H9 (cell line): ENCODE measurements at regions not wholly inside any gene's neighbourhood (a gene's known extent, or its start where the extent isn't known, plus 50 kb on each side); places are given as distances from the start of the nearest gene placed in this dataset.

Experiments
- DNase-seq: peaks from one replicate; pipeline ENCODE4 v3.0.0-alpha.2; 2017
- H2AFZ ChIP-seq: one replicate; pipeline ENCODE4 v1.6.1; 2013; ENCODE audit warnings: mild to moderate bottlenecking, low read length, control low read depth, moderate library complexity
- H2AK5ac ChIP-seq: 2 replicates; pipeline ENCODE4 v1.6.1; 2013; ENCODE audit warnings: low read length, control low read depth, mixed read lengths; ENCODE audit not compliant: insufficient read length
- H2BK120ac ChIP-seq: one replicate; pipeline ENCODE4 v1.6.1; 2013; ENCODE audit warnings: low read depth, mild to moderate bottlenecking, low read length, control low read depth, inconsistent platforms; ENCODE audit not compliant: poor library complexity, severe bottlenecking
- H2BK12ac ChIP-seq: 2 replicates; pipeline ENCODE4 v1.6.1; 2013; ENCODE audit warnings: low read length, control low read depth, mixed read lengths, low read depth; ENCODE audit not compliant: insufficient read length
- H2BK15ac ChIP-seq: 2 replicates; pipeline ENCODE4 v1.6.1; 2013; ENCODE audit warnings: low read depth, low read length, control low read depth
- H2BK20ac ChIP-seq: one replicate; pipeline ENCODE4 v1.6.1; 2013; ENCODE audit warnings: low read depth, mild to moderate bottlenecking, low read length, control low read depth, inconsistent platforms; ENCODE audit not compliant: poor library complexity, severe bottlenecking
- H2BK5ac ChIP-seq: 2 replicates; pipeline ENCODE4 v1.6.1; 2013; ENCODE audit warnings: low read length, control low read depth, mixed read lengths; ENCODE audit not compliant: insufficient read length
- H3K14ac ChIP-seq: 2 replicates; pipeline ENCODE4 v1.6.1; 2013; ENCODE audit warnings: low read length, control low read depth; ENCODE audit not compliant: insufficient read depth
- H3K18ac ChIP-seq: 2 replicates; pipeline ENCODE4 v1.6.1; 2013; ENCODE audit warnings: low read depth, mild to moderate bottlenecking, mixed read lengths, low read length, control low read depth; ENCODE audit not compliant: insufficient read length
- H3K23ac ChIP-seq: 2 replicates; pipeline ENCODE4 v1.6.1; 2013; ENCODE audit warnings: low read length, control low read depth, mixed read lengths, low read depth; ENCODE audit not compliant: insufficient read length
- H3K23me2 ChIP-seq: 2 replicates; pipeline ENCODE4 v1.6.1; 2013; ENCODE audit warnings: low read depth, mild to moderate bottlenecking, mixed read lengths, low read length, control low read depth; ENCODE audit not compliant: insufficient read length, poor library complexity, severe bottlenecking
- H3K27ac ChIP-seq: 2 replicates; pipeline ENCODE4 v1.5.1; 2013; ENCODE audit warnings: low read length, control low read depth, mixed read lengths, low read depth; ENCODE audit not compliant: insufficient read length
- H3K27me3 ChIP-seq: 2 replicates; pipeline ENCODE4 v1.6.1; 2013; ENCODE audit warnings: low read length, control low read depth, inconsistent platforms; ENCODE audit not compliant: insufficient read depth
- H3K4ac ChIP-seq: 2 replicates; pipeline ENCODE4 v1.6.1; 2013; ENCODE audit warnings: low read depth, mild to moderate bottlenecking, control low read depth, inconsistent platforms, low read length, moderate library complexity
- H3K4me1 ChIP-seq: 2 replicates; pipeline ENCODE4 v1.6.1; 2013; ENCODE audit warnings: low read length, control low read depth, inconsistent platforms; ENCODE audit not compliant: insufficient read depth
- H3K4me2 ChIP-seq: 2 replicates; pipeline ENCODE4 v1.6.1; 2013; ENCODE audit warnings: low read length, control low read depth, mixed read lengths; ENCODE audit not compliant: insufficient read length, insufficient read depth
- H3K56ac ChIP-seq: 2 replicates; pipeline ENCODE4 v1.6.1; 2013; ENCODE audit warnings: low read depth, mild to moderate bottlenecking, mixed read lengths, low read length, control low read depth; ENCODE audit not compliant: insufficient read length
- H3K79me1 ChIP-seq: 2 replicates; pipeline ENCODE4 v1.6.1; 2013; ENCODE audit warnings: low read depth, mild to moderate bottlenecking, moderate library complexity, low read length, control low read depth, inconsistent platforms; ENCODE audit not compliant: insufficient read depth, poor library complexity, severe bottlenecking
- H3K79me2 ChIP-seq: 2 replicates; pipeline ENCODE4 v1.6.1; 2013; ENCODE audit warnings: low read length, control low read depth, inconsistent platforms; ENCODE audit not compliant: insufficient read depth
- H3K9ac ChIP-seq: 2 replicates; pipeline ENCODE4 v1.6.1; 2013; ENCODE audit warnings: low read length, control low read depth, mixed read lengths; ENCODE audit not compliant: insufficient read length; ENCODE audit errors: extremely low read depth
- H3K9me3 ChIP-seq: one replicate; pipeline ENCODE4 v1.6.1; 2013; ENCODE audit warnings: low read depth, low read length, inconsistent platforms; ENCODE audit not compliant: control insufficient read depth
- H3T11ph ChIP-seq: one replicate; pipeline ENCODE4 v1.6.1; 2013; ENCODE audit warnings: mild to moderate bottlenecking, low read length, control low read depth, inconsistent platforms
- H4K20me1 ChIP-seq: one replicate; pipeline ENCODE4 v1.6.1; 2013; ENCODE audit not compliant: control insufficient read depth, insufficient read length, insufficient read depth
- H4K5ac ChIP-seq: 2 replicates; pipeline ENCODE4 v1.6.1; 2013; ENCODE audit warnings: low read depth, mild to moderate bottlenecking, mixed read lengths, low read length, control low read depth; ENCODE audit not compliant: insufficient read length
- H4K8ac ChIP-seq: replicated peaks from 2 replicates; pipeline ENCODE4 v1.6.1; 2013; ENCODE audit warnings: low read length, control low read depth, mixed read lengths, low read depth; ENCODE audit not compliant: insufficient read length
- H4K91ac ChIP-seq: 2 replicates; pipeline ENCODE4 v1.6.1; 2013; ENCODE audit warnings: low read depth, mild to moderate bottlenecking, moderate library complexity, mixed read lengths, low read length, control low read depth; ENCODE audit not compliant: insufficient read length
- H3K27ac Mint-ChIP-seq, 3 experiments: 2 replicates in 2 of 3; 3 replicates in 1 of 3; pipeline ENCODE4 v1.8.0; 2020 to 2021; ENCODE audit warnings: mixed read lengths in 3 of 3, mild to moderate bottlenecking in 1 of 3, moderate library complexity in 1 of 3
- H3K27me3 Mint-ChIP-seq: 2 replicates; pipeline ENCODE4 v1.8.0; 2021; ENCODE audit warnings: low read depth, mild to moderate bottlenecking, moderate library complexity, mixed read lengths
- H3K36me3 Mint-ChIP-seq, 3 experiments: 2 replicates in 2 of 3; 3 replicates in 1 of 3; pipeline ENCODE4 v1.8.0; 2020 to 2021; ENCODE audit warnings: low read depth in 3 of 3, mixed read lengths in 3 of 3; ENCODE audit not compliant: insufficient read depth in 1 of 3
- H3K4me1 Mint-ChIP-seq, 2 experiments: 2 replicates each; pipeline ENCODE4 v1.8.0; 2020; ENCODE audit warnings: mixed read lengths in 2 of 2
- H3K4me3 Mint-ChIP-seq, 2 experiments: 2 replicates in 1 of 2; 3 replicates in 1 of 2; pipeline ENCODE4 v1.8.0; 2020 to 2021; ENCODE audit warnings: mild to moderate bottlenecking in 2 of 2, mixed read lengths in 2 of 2, moderate library complexity in 1 of 2
- H3K9me3 Mint-ChIP-seq, 2 experiments: 2 replicates in 1 of 2; 3 replicates in 1 of 2; pipeline ENCODE4 v1.8.0; 2020; ENCODE audit warnings: mild to moderate bottlenecking in 2 of 2, mixed read lengths in 2 of 2, moderate library complexity in 1 of 2
- WGBS: extraction: QIAGEN DNeasy Blood & Tissue Kit; methylation state at CpG from one replicate; pipeline ENCODE4 v1.1.7; 2013; ENCODE audit warnings: missing lambda C conversion rate, low lambda C conversion rate, mixed read lengths; ENCODE audit not compliant: insufficient read length; ENCODE audit errors: extremely low coverage; 5-methylcytosine and 5-hydroxymethylcytosine counted together
- TF ChIP-seq, protein P1 (sequence below): fragments of 200-600 bp; sonication (generic); conservative IDR thresholded peaks from 3 replicates; pipeline ENCODE4 v1.8.0; 2021; ENCODE audit warnings: antibody characterized with exemption, mild to moderate bottlenecking

DNA sequence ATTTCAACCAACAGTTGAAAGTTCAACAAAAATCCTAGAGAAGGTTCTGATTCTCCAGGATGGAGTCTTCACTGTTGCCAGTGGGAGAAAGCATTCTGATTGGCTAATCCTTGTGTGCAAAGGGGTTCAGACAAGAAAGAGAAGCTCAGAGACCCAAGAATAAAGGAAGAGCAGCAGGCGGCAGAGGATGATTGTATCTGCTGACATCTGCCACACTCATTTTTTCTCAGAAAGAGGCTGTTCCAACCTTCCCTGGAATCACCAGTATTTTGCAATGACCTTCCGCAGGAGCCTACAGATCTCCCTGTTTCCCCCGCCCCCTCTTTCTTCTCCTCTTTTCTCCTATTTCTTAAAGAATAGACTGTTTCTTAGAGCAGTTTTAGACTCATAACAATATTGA lies 376.7 kb downstream of the CDH26 start:
- no peak overlapping the region for H3K27ac Mint-ChIP-seq
- Histone ChIP-seq H3K4ac (no peak overlapping the region), H4K5ac (no peak overlapping the region), H3K9ac (no peak overlapping the region), H3K27me3 (no peaks in the 10 kb centered on the region), H3K18ac (no peak overlapping the region), H3K23me2 (no peaks in the 10 kb centered on the region), H2BK15ac (no peak overlapping the region), H4K91ac (no peak overlapping the region), H3K9me3 (no peaks in the 10 kb centered on the region), H2BK20ac (no peak overlapping the region), H3K4me1 (no peaks in the 10 kb centered on the region), H2BK5ac (no peak overlapping the region), H2AK5ac (no peak overlapping the region), H3K79me1 (no peaks in the 10 kb centered on the region), H2BK120ac (no peak overlapping the region), H3K56ac (no peak overlapping the region), H4K20me1 (no peaks in the 10 kb centered on the region), H3K4me2 (no peak overlapping the region), H2BK12ac (no peak overlapping the region), H3K14ac (no peak overlapping the region), H3K27ac (no peak overlapping the region), H4K8ac (no peak overlapping the region), H2AFZ (no peak overlapping the region), H3K79me2 (peaks cover 3% of the 10 kb centered on the region; the same call in 1 of the 2 replicates), H3T11ph (no peak overlapping the region), H3K23ac (no peak overlapping the region)
- H3K4me1 Mint-ChIP-seq, result peaks cover 4 to 6% of the 10 kb centered on the region in 2 experiments; a peak in 2 of 4 replicates
- no CpG with 5 or more reads among the region's 3 CpGs for WGBS
- TF ChIP-seq, protein P1, sequence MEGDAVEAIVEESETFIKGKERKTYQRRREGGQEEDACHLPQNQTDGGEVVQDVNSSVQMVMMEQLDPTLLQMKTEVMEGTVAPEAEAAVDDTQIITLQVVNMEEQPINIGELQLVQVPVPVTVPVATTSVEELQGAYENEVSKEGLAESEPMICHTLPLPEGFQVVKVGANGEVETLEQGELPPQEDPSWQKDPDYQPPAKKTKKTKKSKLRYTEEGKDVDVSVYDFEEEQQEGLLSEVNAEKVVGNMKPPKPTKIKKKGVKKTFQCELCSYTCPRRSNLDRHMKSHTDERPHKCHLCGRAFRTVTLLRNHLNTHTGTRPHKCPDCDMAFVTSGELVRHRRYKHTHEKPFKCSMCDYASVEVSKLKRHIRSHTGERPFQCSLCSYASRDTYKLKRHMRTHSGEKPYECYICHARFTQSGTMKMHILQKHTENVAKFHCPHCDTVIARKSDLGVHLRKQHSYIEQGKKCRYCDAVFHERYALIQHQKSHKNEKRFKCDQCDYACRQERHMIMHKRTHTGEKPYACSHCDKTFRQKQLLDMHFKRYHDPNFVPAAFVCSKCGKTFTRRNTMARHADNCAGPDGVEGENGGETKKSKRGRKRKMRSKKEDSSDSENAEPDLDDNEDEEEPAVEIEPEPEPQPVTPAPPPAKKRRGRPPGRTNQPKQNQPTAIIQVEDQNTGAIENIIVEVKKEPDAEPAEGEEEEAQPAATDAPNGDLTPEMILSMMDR, result no peak
- no peak for DNase-seq
- H3K9me3 Mint-ChIP-seq, result peaks cover 2 to 24% of the 10 kb centered on the region in 2 experiments; a peak in 3 of 5 replicates
- peaks cover 0 to 3% (median 0%) of the 10 kb centered on the region in 3 experiments; a peak in 3 of 7 replicates for H3K36me3 Mint-ChIP-seq
- no peak overlapping the region for H3K4me3 Mint-ChIP-seq
- H3K27me3 Mint-ChIP-seq, result peaks cover 19% of the 10 kb centered on the region
